Transverse colon (tissue), 4 donors: ENCODE measurements at regions not wholly inside any gene's neighbourhood (a gene's known extent, or its start where the extent isn't known, plus 50 kb on each side); places are given as distances from the start of the nearest gene placed in this dataset.
"Not testable (repeated sequence)": the region's sequence is repeated elsewhere in the genome, so short reads cannot be mapped to it uniquely, and the experiment has no call there.

Experiments
- DNase-seq: peaks from one replicate; pipeline ENCODE4 v3.0.0-alpha.2; 2019
- H3K27ac ChIP-seq, 4 donors: fragments of 200-600 bp; sonication (generic); 2 replicates each; pipeline ENCODE4 v1.5.1; 2016 to 2018; ENCODE audit warnings: inconsistent platforms in 4 of 4
- H3K27me3 ChIP-seq: fragments of 200-600 bp; sonication (generic); 2 replicates; pipeline ENCODE4 v1.5.1; 2017; ENCODE audit warnings: inconsistent platforms
- H3K36me3 ChIP-seq, 4 donors: fragments of 200-600 bp; sonication (generic); 2 replicates each; pipeline ENCODE4 v1.5.1; 2017 to 2019; ENCODE audit warnings: inconsistent platforms in 4 of 4
- H3K4me1 ChIP-seq, 4 donors: fragments of 200-600 bp; sonication (generic); 2 replicates each; pipeline ENCODE4 v1.5.1; 2017 to 2020; ENCODE audit warnings: inconsistent platforms in 4 of 4
- H3K4me3 ChIP-seq, 4 donors: fragments of 200-600 bp; sonication (generic); 1 replicate in 1 of 4; 2 replicates in 3 of 4; pipeline versions ENCODE4 v1.5.1 to v1.6.1; 2017 to 2019; ENCODE audit warnings: inconsistent platforms in 4 of 4
- H3K9me3 ChIP-seq, 2 donors: fragments of 200-600 bp; sonication (generic); 2 replicates each; pipeline ENCODE4 v1.5.1; 2017 to 2019; ENCODE audit warnings: inconsistent platforms in 2 of 2
- EP300 ChIP-seq: sonication (generic); formaldehyde crosslinking; IDR thresholded peaks from one replicate; pipeline ENCODE4 v1.6.1; 2017; ENCODE audit warnings: antibody characterized with exemption, low read depth
- POLR2A ChIP-seq: fragments of 450-650 bp; IDR thresholded peaks from one replicate; pipeline ENCODE4 v1.6.1; 2016; ENCODE audit warnings: antibody characterized with exemption, mild to moderate bottlenecking, moderate library complexity
- POLR2AphosphoS5 ChIP-seq, 3 donors: sonication (generic); formaldehyde crosslinking; IDR thresholded peaks; one replicate each; pipeline ENCODE4 v1.6.1; 2016; ENCODE audit warnings: antibody characterized with exemption in 3 of 3
- WGBS, 2 donors: methylation state at CpG; one replicate each; pipeline ENCODE4 v1.1.5; 2018; ENCODE audit warnings: low coverage in 1 of 2; 5-methylcytosine and 5-hydroxymethylcytosine counted together
- in situ Hi-C, 4 donors: fragments of 200-750 bp; cut with MboI; loops; one replicate each; pipeline versions ENCODE4 v1.15.0 to v1.15.1; 2017; ENCODE audit warnings: low sequenced_read_pairs in 3 of 4, low pct_ligation_motif_present in 1 of 4, low pct_unique_long_range_greater_than_20kb in 1 of 4
- intact Hi-C: fragments of 100-400 bp; cut with DNase I; formaldehyde crosslinking; loops from one replicate; pipeline ENCODE4 v1.15.1; 2023; ENCODE audit warnings: low total_unique reads
- TF ChIP-seq, protein P1 (sequence below), 5 experiments: fragments of 200-600 bp in 3 of 5; fragments of 450-650 bp in 2 of 5; sonication (generic) in 3 of 5; IDR thresholded peaks; 1 replicate in 2 of 5; 2 replicates in 3 of 5; pipeline ENCODE4 v1.5.1; 2016 to 2017; ENCODE audit warnings: antibody characterized with exemption in 5 of 5, inconsistent platforms in 3 of 5, mild to moderate bottlenecking in 2 of 5, moderate library complexity in 1 of 5

DNA sequence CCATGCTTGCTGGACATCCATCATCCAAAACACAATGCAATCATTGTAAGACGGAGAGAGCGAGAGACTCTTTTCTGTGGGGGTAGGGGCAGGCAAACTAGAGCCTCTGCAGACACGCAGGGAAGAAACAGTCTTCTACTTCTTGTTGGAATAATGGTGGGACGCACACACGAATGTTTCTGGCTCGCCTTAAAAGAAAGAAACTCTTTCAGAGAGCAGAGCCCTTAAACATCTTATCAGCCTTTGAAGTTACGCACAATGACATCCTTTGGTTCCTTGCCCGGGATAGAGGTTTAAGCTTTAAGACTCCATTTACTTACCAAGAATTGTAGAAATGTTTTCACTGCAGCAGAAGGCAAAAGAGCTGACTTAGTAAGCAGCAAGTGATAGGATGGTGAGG is 133.8 kb upstream of the FOXN3 start:
- intact Hi-C loops, result no loop called here
- in situ Hi-C loops, result no loop called here

DNA sequence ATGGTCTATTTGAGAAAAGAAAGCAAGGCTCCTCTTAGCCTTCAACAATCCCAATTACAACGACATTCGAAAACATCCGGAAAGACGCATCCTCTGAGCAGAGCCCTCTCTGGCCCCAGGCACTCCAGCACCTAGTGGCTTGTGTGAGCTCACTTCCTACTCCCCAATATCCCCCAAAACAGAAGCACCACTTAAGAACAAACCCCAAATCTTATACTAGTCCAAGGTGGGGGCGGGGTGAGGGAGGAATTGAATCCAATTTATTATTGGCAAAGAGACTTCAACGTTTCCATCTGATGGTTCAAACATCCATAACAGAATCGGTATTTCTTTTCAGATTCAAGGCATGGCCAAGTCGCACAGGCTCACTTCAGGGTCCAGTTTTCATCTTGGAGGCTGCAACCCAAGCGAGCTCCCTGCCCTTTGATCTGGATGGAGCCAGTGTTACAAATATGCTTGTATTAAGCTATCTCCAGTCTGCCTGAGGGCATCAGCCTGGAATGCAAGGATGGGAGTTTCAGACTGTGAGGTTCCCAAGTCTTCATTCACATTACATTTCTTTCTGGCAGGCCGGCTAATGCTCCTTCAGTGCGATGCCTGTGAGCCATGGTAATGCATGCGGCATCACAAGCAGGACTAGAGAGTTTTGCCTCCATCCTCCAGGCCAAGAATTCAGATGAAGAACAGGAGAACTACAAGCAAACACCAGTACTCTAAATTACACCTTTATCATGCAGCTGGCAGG is 132.5 kb upstream of the FOXN3 start:
- WGBS, 2 donors, result 95 to 97% methylated on average over 9 to 12 of the region's 12 CpGs
- Histone ChIP-seq H3K27me3 (no peaks in the 10 kb centered on the region), H3K36me3 (no peaks in the 10 kb centered on the region), H3K27ac (no peak overlapping the region), H3K9me3 (no peaks in the 10 kb centered on the region), H3K4me3 (no peak overlapping the region), H3K4me1 (peaks cover 0 to 4% (median 0%) of the 10 kb centered on the region in 4 donors)
- no peak for TF ChIP-seq POLR2A
- TF ChIP-seq POLR2AphosphoS5 (IDR thresholded peaks at IDR 0.05), result no peak
- TF ChIP-seq, protein P1, sequence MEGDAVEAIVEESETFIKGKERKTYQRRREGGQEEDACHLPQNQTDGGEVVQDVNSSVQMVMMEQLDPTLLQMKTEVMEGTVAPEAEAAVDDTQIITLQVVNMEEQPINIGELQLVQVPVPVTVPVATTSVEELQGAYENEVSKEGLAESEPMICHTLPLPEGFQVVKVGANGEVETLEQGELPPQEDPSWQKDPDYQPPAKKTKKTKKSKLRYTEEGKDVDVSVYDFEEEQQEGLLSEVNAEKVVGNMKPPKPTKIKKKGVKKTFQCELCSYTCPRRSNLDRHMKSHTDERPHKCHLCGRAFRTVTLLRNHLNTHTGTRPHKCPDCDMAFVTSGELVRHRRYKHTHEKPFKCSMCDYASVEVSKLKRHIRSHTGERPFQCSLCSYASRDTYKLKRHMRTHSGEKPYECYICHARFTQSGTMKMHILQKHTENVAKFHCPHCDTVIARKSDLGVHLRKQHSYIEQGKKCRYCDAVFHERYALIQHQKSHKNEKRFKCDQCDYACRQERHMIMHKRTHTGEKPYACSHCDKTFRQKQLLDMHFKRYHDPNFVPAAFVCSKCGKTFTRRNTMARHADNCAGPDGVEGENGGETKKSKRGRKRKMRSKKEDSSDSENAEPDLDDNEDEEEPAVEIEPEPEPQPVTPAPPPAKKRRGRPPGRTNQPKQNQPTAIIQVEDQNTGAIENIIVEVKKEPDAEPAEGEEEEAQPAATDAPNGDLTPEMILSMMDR (IDR thresholded peaks at IDR 0.05), result no peak
- TF ChIP-seq EP300, result no peak
- no peak for DNase-seq
- intact Hi-C loops, result no loop called here
- in situ Hi-C loops, result no loop called here

More for the DNA sequence above, 133.8 kb upstream of the FOXN3 start:
- no peaks in the 10 kb centered on the region for H3K36me3 ChIP-seq
- no peaks in the 10 kb centered on the region for H3K9me3 ChIP-seq
- no peak for DNase-seq
- H3K4me1 ChIP-seq, result peaks cover 0 to 4% (median 0%) of the 10 kb centered on the region in 4 donors
- no peak overlapping the region for H3K27ac ChIP-seq
- no peaks in the 10 kb centered on the region for H3K27me3 ChIP-seq
- no peak overlapping the region for H3K4me3 ChIP-seq
- TF ChIP-seq EP300 (no peak), POLR2AphosphoS5 (IDR thresholded peaks at IDR 0.05) (no peak), POLR2A (no peak)
- TF ChIP-seq, protein P1 (IDR thresholded peaks at IDR 0.05), result no peak
- WGBS, 2 donors, result 78 to 83% methylated on average over 8 of the region's 8 CpGs

DNA sequence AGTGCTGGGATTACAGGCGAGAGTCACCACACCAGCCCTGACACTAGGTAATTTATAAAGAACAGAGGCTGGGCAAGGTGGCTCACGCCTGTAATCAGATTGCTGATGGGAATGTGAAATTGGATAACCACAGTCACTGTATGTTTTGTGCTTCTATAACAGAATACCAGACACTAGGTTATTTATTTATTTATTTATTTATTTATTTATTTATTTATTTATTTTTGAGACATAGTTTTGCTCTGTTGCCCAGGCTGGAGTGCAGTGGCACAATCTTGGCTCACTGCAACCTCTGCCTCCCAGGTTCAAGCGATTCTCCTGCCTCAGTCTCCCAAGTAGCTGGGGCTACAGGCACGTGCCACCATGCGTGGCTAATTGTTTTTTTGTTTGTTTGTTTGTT is 130.0 kb upstream of the FOXN3 start:
- DNase-seq, H3K4me3 ChIP-seq, H3K36me3 ChIP-seq, H3K9me3 ChIP-seq, H3K4me1 ChIP-seq, intact Hi-C loops, H3K27me3 ChIP-seq, H3K27ac ChIP-seq, in situ Hi-C loops: not testable (repeated sequence)
- WGBS, 2 donors, result 91 to 95% methylated on average over 5 of the region's 5 CpGs

- no peak for TF ChIP-seq EP300
- TF ChIP-seq POLR2AphosphoS5 (IDR thresholded peaks at IDR 0.05), result no peak
- no peak for TF ChIP-seq POLR2A
- TF ChIP-seq, protein P1 (IDR thresholded peaks at IDR 0.05), result no peak
- Histone ChIP-seq H3K36me3 (no peaks in the 10 kb centered on the region), H3K4me1 (peaks cover 0 to 8% (median 0%) of the 10 kb centered on the region in 4 donors), H3K27ac (no peak overlapping the region), H3K27me3 (no peaks in the 10 kb centered on the region), H3K9me3 (no peaks in the 10 kb centered on the region), H3K4me3 (no peak overlapping the region)
- 89 to 93% methylated on average over 4 to 6 of the region's 6 CpGs for WGBS, 2 donors
- in situ Hi-C loops, result no loop called here
- no peak for DNase-seq
- intact Hi-C loops, result no loop called here
Observed at GRCh38 chr14:89544636-89545301, 127.7 kb upstream of the FOXN3 start.
